ENCODE measurements at regions not wholly inside any gene's neighbourhood (a gene's known extent, or its start where the extent isn't known, plus 50 kb on each side); places are given as distances from the start of the nearest gene placed in this dataset.

DNA sequence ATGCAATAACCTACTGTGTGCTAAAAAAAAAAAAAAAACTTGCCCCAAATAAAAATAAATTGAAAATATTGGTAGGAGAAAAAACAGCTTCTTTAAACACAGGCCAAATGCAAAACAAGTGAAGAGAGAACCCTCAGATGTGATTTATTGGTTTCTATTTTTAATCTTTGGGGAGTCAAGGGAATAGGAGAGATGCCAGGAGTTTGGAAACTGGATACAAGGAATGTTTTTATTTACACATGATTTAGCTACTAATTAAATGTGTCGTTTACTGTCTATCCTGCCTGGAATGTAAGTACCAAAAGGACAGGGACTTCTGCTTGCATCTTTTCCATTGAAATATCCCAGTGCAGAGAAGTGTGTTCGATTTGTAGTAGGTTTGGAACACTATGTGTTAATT, 810.7 kb downstream of the MAFB start:
- no peaks in the 10 kb centered on the region for H3K27me3 Mint-ChIP-seq (ENCODE audit: low read depth)
- peaks cover 14% of the 10 kb centered on the region for H3K36me3 Mint-ChIP-seq

GRCh38 chr20:39877788-39878187, 811.2 kb downstream of the MAFB start:
- ChIA-PET POLR2A (no interaction called here), CTCF (interaction anchor here (0.9 to 2.4 kb wide), 4 partner anchors 48 to 373 kb away, joined by 3 to 10 read pairs (median 6); no protein-coding TSS in a partner anchor)
- Mint-ChIP-seq H3K9me3 (peaks cover 13% of the 10 kb centered on the region), H3K27ac (no peak overlapping the region), H3K36me3 (peaks cover 12% of the 10 kb centered on the region), H3K4me1 (peaks cover 35% of the 10 kb centered on the region), H3K4me3 (no peak overlapping the region), H3K27me3 (ENCODE audit: low read depth) (no peaks in the 10 kb centered on the region)
- DNase-seq (ENCODE audit: low spot score) (no peak), ATAC-seq (no peak)
- TF ChIP-seq ZNF232 (CRISPR knock-in tag; IDR thresholded peaks at IDR 0.05): no peak

More for the DNA sequence above, 810.7 kb downstream of the MAFB start:
- no peak for TF ChIP-seq NFE2L1 (CRISPR knock-in tag; IDR thresholded peaks at IDR 0.05)
- H3K4me3 Mint-ChIP-seq: no peak overlapping the region
- ChIA-PET CTCF (interaction anchor here (0.7 to 2.4 kb wide), 4 partner anchors 49 to 593 kb away, joined by 3 to 10 read pairs (median 6); no protein-coding TSS in a partner anchor), POLR2A (no interaction called here)
- peaks cover 35% of the 10 kb centered on the region for H3K4me1 Mint-ChIP-seq
- ATAC-seq (no peak), DNase-seq (ENCODE audit: low spot score) (no peak)
- no peak overlapping the region for H3K27ac Mint-ChIP-seq
- peaks cover 18% of the 10 kb centered on the region for H3K9me3 Mint-ChIP-seq

DNA sequence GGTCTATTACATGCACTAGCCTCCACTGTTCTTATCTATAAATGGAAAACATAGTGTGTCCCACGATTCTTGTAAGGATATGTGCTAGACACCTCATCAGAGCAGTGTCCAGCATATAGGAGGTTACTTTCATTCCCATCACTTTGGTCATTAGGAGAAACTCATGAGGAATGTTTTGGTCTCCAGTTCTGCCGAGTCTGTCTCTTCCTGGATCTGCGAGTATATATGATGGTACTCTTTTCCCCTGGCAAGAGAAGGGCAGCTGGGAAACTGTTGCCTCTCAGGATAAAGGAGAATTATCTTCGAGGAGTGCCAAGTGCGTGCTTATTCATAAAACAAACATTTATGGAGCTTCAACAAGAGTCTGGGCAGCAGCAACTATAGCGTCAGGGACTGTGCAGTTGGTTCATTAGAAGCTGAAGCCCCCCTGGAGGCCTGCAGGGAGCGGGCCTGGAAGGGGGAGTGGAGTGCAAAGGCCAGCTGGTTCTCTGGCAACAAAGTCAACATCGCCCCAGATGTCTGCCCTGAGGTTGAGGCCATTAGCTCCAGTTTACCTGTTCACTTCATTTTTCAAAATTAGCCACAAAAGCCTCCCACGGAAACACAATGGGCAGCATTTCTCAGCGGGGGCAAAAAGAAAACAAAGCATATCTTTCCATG, 811.9 kb downstream of the MAFB start:
- TF ChIP-seq MLX (CRISPR knock-in tag; IDR thresholded peaks at IDR 0.05) (no peak), ZNF232 (CRISPR knock-in tag; IDR thresholded peaks at IDR 0.05) (no peak), CREM (CRISPR knock-in tag; IDR thresholded peaks at IDR 0.05) (no peak), ETV6 (CRISPR knock-in tag; IDR thresholded peaks at IDR 0.05) (no peak), EMX1 (CRISPR knock-in tag; IDR thresholded peaks at IDR 0.05) (no peak), JAZF1 (CRISPR knock-in tag; IDR thresholded peaks at IDR 0.05) (no peak), GABPB1 (CRISPR knock-in tag; IDR thresholded peaks at IDR 0.05) (no peak), HMGXB4 (CRISPR knock-in tag; IDR thresholded peaks at IDR 0.05) (no peak), CTCF (IDR thresholded peaks at IDR 0.05) (no peak), ZNF425 (CRISPR knock-in tag; conservative IDR thresholded peaks at IDR 0.05) (no peak), ZNF138 (CRISPR knock-in tag; conservative IDR thresholded peaks at IDR 0.05) (no peak), ZNF423 (CRISPR knock-in tag; IDR thresholded peaks at IDR 0.05) (no peak), TP53 (CRISPR knock-in tag; IDR thresholded peaks at IDR 0.05) (no peak)
- TF ChIP-seq, protein P1, sequence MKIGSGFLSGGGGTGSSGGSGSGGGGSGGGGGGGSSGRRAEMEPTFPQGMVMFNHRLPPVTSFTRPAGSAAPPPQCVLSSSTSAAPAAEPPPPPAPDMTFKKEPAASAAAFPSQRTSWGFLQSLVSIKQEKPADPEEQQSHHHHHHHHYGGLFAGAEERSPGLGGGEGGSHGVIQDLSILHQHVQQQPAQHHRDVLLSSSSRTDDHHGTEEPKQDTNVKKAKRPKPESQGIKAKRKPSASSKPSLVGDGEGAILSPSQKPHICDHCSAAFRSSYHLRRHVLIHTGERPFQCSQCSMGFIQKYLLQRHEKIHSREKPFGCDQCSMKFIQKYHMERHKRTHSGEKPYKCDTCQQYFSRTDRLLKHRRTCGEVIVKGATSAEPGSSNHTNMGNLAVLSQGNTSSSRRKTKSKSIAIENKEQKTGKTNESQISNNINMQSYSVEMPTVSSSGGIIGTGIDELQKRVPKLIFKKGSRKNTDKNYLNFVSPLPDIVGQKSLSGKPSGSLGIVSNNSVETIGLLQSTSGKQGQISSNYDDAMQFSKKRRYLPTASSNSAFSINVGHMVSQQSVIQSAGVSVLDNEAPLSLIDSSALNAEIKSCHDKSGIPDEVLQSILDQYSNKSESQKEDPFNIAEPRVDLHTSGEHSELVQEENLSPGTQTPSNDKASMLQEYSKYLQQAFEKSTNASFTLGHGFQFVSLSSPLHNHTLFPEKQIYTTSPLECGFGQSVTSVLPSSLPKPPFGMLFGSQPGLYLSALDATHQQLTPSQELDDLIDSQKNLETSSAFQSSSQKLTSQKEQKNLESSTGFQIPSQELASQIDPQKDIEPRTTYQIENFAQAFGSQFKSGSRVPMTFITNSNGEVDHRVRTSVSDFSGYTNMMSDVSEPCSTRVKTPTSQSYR (CRISPR knock-in tag; IDR thresholded peaks at IDR 0.05): no peak
- TF ChIP-seq, protein P2, sequence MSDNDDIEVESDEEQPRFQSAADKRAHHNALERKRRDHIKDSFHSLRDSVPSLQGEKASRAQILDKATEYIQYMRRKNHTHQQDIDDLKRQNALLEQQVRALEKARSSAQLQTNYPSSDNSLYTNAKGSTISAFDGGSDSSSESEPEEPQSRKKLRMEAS (CRISPR knock-in tag; IDR thresholded peaks at IDR 0.05): no peak
- TF ChIP-seq, protein P3, sequence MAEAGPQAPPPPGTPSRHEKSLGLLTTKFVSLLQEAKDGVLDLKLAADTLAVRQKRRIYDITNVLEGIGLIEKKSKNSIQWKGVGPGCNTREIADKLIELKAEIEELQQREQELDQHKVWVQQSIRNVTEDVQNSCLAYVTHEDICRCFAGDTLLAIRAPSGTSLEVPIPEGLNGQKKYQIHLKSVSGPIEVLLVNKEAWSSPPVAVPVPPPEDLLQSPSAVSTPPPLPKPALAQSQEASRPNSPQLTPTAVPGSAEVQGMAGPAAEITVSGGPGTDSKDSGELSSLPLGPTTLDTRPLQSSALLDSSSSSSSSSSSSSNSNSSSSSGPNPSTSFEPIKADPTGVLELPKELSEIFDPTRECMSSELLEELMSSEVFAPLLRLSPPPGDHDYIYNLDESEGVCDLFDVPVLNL (CRISPR knock-in tag; IDR thresholded peaks at IDR 0.05; ENCODE audit: borderline replicate concordance, low read depth): no peak
- H3K27me3 Mint-ChIP-seq (ENCODE audit: low read depth): no peaks in the 10 kb centered on the region
- H3K9me3 Mint-ChIP-seq: peaks cover 7% of the 10 kb centered on the region
- CTCF ChIA-PET: interaction anchor here (0.9 to 2.4 kb wide), 2 partner anchors 283 to 374 kb away, joined by 4 to 9 read pairs; no protein-coding TSS in a partner anchor
- DNase-seq (ENCODE audit: low spot score) (no peak), ATAC-seq (no peak)
- POLR2A ChIA-PET: interaction anchor here (0.6 kb wide), 1 partner anchor 977 kb away, joined by 3 read pairs; no protein-coding TSS in a partner anchor
- H3K36me3 Mint-ChIP-seq: peaks cover 10% of the 10 kb centered on the region
- peaks cover 35% of the 10 kb centered on the region for H3K4me1 Mint-ChIP-seq
- H3K27ac Mint-ChIP-seq: no peak overlapping the region
- H3K4me3 Mint-ChIP-seq: no peak overlapping the region

Measured in WTC11 (cell line).